Panc1 (cell line): ENCODE measurements at regions not wholly inside any gene's neighbourhood (a gene's known extent, or its start where the extent isn't known, plus 50 kb on each side); places are given as distances from the start of the nearest gene placed in this dataset.

ENCODE experiments used
- ATAC-seq: fragments of 200-7000 bp; cut with Tn5 transposase; 2 replicates; pipeline ENCODE4 v1.9.1; 2020; ENCODE audit warnings: mild to moderate bottlenecking, moderate library complexity
- BruUV-seq: library from RNA; stranded (reverse); fragments of 400-500 nt; replicated peaks from 2 replicates; lab custom pipeline; 2021; lab: Mats Ljungman, UMichigan
- CTCF ChIA-PET: fragments of 300-600 bp; sonication (Branson Sonifier 250); formaldehyde crosslinking; loops from one replicate; lab custom pipeline; 2022; ENCODE audit warnings: antibody characterized with exemption; lab: Charles Lee
- POLR2A ChIA-PET: fragments of 300-600 bp; sonication (Branson Sonifier 250); formaldehyde crosslinking; loops from one replicate; lab custom pipeline; 2022; ENCODE audit warnings: antibody characterized with exemption; lab: Charles Lee
- DNase-seq: peaks from one replicate; pipeline ENCODE4 v3.0.0-alpha.2; 2010; ENCODE audit warnings: low read depth, low spot score
- H3K27ac ChIP-seq: 2 replicates; pipeline ENCODE4 v1.5.1; 2011; ENCODE audit warnings: mild to moderate bottlenecking, low read length, inconsistent platforms
- H3K27me3 ChIP-seq: fragments of 200-500 bp; sonication (Bioruptor generic); 2 replicates; pipeline ENCODE4 v1.6.0; 2014; ENCODE audit warnings: low read length, inconsistent platforms; ENCODE audit not compliant: control insufficient read depth, insufficient read depth
- H3K36me3 ChIP-seq: fragments of 200-500 bp; sonication (Bioruptor generic); 2 replicates; pipeline ENCODE4 v1.5.1; 2014; ENCODE audit warnings: inconsistent platforms, mild to moderate bottlenecking, low read length, moderate library complexity; ENCODE audit not compliant: control insufficient read depth, insufficient read depth
- H3K4me1 ChIP-seq: 2 replicates; pipeline ENCODE4 v1.5.1; 2011; ENCODE audit warnings: inconsistent platforms, mild to moderate bottlenecking, low read length, moderate library complexity; ENCODE audit not compliant: control insufficient read depth, insufficient read depth
- H3K4me3 ChIP-seq, 2 experiments: 2 replicates each; pipeline ENCODE4 v1.5.1; 2011 to 2012; ENCODE audit warnings: low read depth in 2 of 2, low read length in 2 of 2, mild to moderate bottlenecking in 2 of 2, inconsistent platforms in 1 of 2, moderate library complexity in 1 of 2
- H3K9me3 ChIP-seq: fragments of 200-500 bp; sonication (Bioruptor generic); 2 replicates; pipeline ENCODE4 v1.5.1; 2014; ENCODE audit warnings: low read depth, mild to moderate bottlenecking, inconsistent platforms, low read length, moderate library complexity; ENCODE audit not compliant: control insufficient read depth, insufficient read depth
- POLR2AphosphoS5 ChIP-seq: IDR thresholded peaks from 2 replicates; pipeline ENCODE4 v1.6.1; 2012; ENCODE audit warnings: mild to moderate bottlenecking, low read depth, low read length, moderate library complexity
- REST ChIP-seq, 2 experiments: IDR thresholded peaks; 2 replicates each; pipeline ENCODE4 v1.6.1; 2011 to 2012; ENCODE audit warnings: low read depth in 2 of 2, control low read depth in 1 of 2, low read length in 1 of 2, mild to moderate bottlenecking in 1 of 2, moderate library complexity in 1 of 2; ENCODE audit not compliant: insufficient read depth in 1 of 2
- SIN3A ChIP-seq: IDR thresholded peaks from 2 replicates; pipeline ENCODE4 v1.6.1; 2012; ENCODE audit warnings: low read depth, mild to moderate bottlenecking, low read length, moderate library complexity, borderline replicate concordance; ENCODE audit not compliant: insufficient read depth
- TCF7L2 ChIP-seq: IDR thresholded peaks from 2 replicates; pipeline ENCODE4 v1.6.1; 2011; ENCODE audit warnings: mild to moderate bottlenecking, low read depth, low read length, inconsistent platforms
- in situ Hi-C: cut with HindIII; loops from 2 replicates; pipeline ENCODE4 v1.10.0; 2016; ENCODE audit warnings: low sequenced_read_pairs, low pct_unique_long_range_greater_than_20kb
- intact Hi-C: fragments of 100-400 bp; cut with micrococcal nuclease; formaldehyde crosslinking; loops from one replicate; pipeline ENCODE4 v1.10.0; 2022; ENCODE audit not compliant: unreplicated experiment
- TF ChIP-seq, protein P1 (sequence below): fragments of 450-650 bp; IDR thresholded peaks from 2 replicates; pipeline ENCODE4 v1.5.1; 2017; ENCODE audit warnings: mild to moderate bottlenecking

DNA sequence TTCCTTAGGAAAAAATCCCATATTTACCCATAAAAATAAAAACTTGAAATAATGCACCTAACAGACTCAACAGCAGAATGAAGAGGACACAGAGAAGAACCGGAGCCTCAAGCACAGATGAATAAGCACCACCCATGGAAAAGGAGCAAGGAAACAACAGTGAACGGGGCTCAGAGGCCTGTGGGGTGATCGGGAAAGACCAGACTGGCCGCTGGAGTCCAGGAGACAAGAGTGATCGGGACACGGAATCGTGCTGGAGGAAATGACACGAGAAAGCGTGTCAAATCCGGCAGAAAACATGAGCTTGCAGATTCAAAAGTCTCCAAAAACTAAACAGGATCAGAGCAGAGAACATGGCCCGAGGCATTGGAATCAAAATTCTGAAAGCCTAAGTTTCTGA, 448.0 kb upstream of the SALL3 start:
- intact Hi-C loops (no loop called here), in situ Hi-C loops (no loop called here)
- no peaks in the 10 kb centered on the region for H3K9me3 ChIP-seq
- DNase-seq: no peak
- H3K36me3 ChIP-seq: no peaks in the 10 kb centered on the region
- ChIA-PET POLR2A (no interaction called here), CTCF (no interaction called here)
- H3K4me3 ChIP-seq: no peak overlapping the region
- H3K27me3 ChIP-seq: peaks cover 6% of the 10 kb centered on the region; the same call in 1 of the 2 replicates
- BruUV-seq: no TSS peak
- ATAC-seq: no peak
- H3K4me1 ChIP-seq: no peaks in the 10 kb centered on the region
- TF ChIP-seq, protein P1, sequence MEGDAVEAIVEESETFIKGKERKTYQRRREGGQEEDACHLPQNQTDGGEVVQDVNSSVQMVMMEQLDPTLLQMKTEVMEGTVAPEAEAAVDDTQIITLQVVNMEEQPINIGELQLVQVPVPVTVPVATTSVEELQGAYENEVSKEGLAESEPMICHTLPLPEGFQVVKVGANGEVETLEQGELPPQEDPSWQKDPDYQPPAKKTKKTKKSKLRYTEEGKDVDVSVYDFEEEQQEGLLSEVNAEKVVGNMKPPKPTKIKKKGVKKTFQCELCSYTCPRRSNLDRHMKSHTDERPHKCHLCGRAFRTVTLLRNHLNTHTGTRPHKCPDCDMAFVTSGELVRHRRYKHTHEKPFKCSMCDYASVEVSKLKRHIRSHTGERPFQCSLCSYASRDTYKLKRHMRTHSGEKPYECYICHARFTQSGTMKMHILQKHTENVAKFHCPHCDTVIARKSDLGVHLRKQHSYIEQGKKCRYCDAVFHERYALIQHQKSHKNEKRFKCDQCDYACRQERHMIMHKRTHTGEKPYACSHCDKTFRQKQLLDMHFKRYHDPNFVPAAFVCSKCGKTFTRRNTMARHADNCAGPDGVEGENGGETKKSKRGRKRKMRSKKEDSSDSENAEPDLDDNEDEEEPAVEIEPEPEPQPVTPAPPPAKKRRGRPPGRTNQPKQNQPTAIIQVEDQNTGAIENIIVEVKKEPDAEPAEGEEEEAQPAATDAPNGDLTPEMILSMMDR: no peak
- TF ChIP-seq REST (IDR thresholded peaks at IDR 0.05; ENCODE audit: insufficient read depth in 1 of 2, low read depth in 2 of 2, low read length in 1 of 2) (no peak), POLR2AphosphoS5 (no peak), SIN3A (no peak), TCF7L2 (no peak)
- no peak overlapping the region for H3K27ac ChIP-seq

GRCh38 chr18:78538669-78539440, 440.8 kb upstream of the SALL3 start:
- no peak overlapping the region for H3K27ac ChIP-seq
- no peaks in the 10 kb centered on the region for H3K36me3 ChIP-seq
- ChIA-PET POLR2A (no interaction called here), CTCF (no interaction called here)
- in situ Hi-C loops: no loop called here
- H3K9me3 ChIP-seq: no peaks in the 10 kb centered on the region
- H3K4me1 ChIP-seq: no peaks in the 10 kb centered on the region
- DNase-seq (no peak), ATAC-seq (no peak)
- no peaks in the 10 kb centered on the region for H3K27me3 ChIP-seq
- intact Hi-C loops: no loop called here
- BruUV-seq: no TSS peak
- no peak overlapping the region for H3K4me3 ChIP-seq
- TF ChIP-seq, protein P1: no peak
- TF ChIP-seq REST (IDR thresholded peaks at IDR 0.05; ENCODE audit: insufficient read depth in 1 of 2, low read depth in 2 of 2, low read length in 1 of 2) (no peak), SIN3A (no peak), POLR2AphosphoS5 (no peak)
